ENCODE measurements at regions not wholly inside any gene's neighbourhood (a gene's known extent, or its start where the extent isn't known, plus 50 kb on each side); places are given as distances from the start of the nearest gene placed in this dataset.

DNA sequence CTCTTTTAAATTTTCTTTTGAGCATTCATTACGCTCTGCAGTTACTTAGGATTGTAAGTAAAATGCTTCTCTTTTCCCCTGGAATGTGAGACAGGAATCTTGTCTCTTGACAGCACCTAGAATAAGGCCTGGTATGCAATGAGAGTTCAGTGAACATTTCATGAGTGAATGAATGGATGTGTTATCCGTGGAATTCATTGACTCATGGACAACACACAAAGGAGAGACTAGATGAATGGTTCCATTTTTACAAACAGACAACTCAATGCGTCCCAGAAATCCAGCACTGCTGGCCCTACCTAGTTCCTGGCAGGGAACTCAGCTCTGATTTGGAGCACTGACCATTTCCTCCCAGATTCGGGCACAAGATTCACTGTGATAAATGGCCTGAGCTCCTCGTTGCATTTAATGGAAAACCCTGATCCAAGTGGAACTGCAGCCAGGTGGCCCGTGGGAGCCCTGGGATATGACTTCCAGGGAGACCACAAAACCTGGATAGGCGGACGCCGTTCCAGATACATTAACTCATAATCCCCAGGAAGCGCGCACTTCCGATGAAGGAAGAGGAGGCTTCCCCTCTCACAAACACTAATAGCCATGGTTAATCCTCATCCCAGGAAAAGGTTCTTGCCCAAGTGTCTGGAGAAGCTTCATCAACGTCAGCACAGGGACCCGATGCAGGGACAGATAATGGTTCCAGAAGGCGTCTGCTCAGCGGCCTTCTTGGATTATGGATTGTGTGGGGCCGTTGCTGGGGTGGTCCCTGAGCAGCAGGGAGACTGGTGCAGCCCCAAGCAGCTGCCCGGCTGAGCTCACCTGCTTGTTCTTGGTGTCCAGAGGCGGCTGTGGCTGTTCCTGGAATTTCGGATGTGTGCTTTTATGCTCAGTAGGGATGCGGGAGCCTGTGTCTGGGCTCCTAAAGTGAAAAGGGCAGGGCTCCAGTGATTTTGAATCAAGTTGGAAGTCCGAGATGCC lies 211.1 kb upstream of the TSHZ3 start (continued):
- TF ChIP-seq CEBPB (IDR thresholded peaks at IDR 0.05; ENCODE audit: low read depth, low read length): no peak

DNA sequence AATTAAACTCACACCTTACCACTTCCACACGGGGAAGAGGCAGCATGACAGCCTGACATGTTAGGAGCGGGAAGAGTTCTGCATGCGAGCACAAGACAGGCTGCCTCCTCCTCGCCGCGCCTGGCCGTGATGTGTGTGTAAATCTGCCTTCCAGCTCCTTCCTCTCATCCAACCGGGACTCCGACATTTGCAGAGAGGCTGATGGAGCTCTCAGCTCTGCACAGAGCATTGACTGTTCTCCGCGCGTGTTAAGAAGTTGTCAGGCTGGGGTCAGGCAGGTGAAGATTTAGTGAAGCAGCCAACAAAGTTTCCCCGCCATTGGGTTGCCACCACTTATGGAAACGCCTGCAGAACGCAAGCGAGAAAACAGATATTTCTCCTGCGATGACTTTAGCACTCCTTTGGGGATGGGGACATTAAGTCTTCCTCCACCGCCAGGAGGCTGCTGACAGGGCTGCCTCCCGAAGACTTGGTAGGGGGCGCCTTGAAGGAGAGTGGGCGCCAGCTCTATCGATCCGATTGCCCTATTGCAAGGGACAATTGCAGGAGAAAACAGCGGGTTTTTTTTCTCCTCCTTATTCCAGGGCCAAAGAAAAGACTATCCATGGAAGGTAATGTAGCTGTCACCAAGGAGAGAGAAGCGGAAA lies 213.9 kb upstream of the TSHZ3 start:
- Histone ChIP-seq H3K18ac (ENCODE audit: low read depth, low read length) (no peak overlapping the region), H3K27ac (ENCODE audit: insufficient read depth, low read length) (no peak overlapping the region), H2BK15ac (ENCODE audit: low read depth, low read length) (no peak overlapping the region), H2AFZ (replicated peaks; ENCODE audit: low read length, poor library complexity) (no peak overlapping the region), H2BK20ac (ENCODE audit: low read depth, low read length) (no peak overlapping the region), H3K9me3 (ENCODE audit: control insufficient read depth, insufficient read depth, low read length) (peaks cover 1% of the 10 kb centered on the region; the same call in 1 of the 2 replicates), H2AK5ac (ENCODE audit: low read depth, low read length) (no peak overlapping the region), H3K79me1 (ENCODE audit: low read depth in 1 of 2, low read length in 2 of 2) (no peaks in the 10 kb centered on the region), H3K4me2 (ENCODE audit: low read depth, low read length) (no peak overlapping the region), H2BK5ac (ENCODE audit: low read depth, low read length, poor library complexity, severe bottlenecking) (no peak overlapping the region), H3K36me3 (ENCODE audit: control insufficient read depth, insufficient read depth, low read length) (no peaks in the 10 kb centered on the region), H2AK9ac (replicated peaks; ENCODE audit: low read depth, low read length, poor library complexity) (no peak overlapping the region), H3K4me1 (ENCODE audit: control insufficient read depth, insufficient read depth, low read length) (no peaks in the 10 kb centered on the region), H3K56ac (ENCODE audit: extremely low read depth, insufficient read depth, low read length) (no peak overlapping the region), H4K20me1 (ENCODE audit: insufficient read depth, low read length) (no peaks in the 10 kb centered on the region), H3K27me3 (ENCODE audit: control insufficient read depth, insufficient read depth, low read length) (no peaks in the 10 kb centered on the region), H4K8ac (ENCODE audit: low read depth in 2 of 2, low read length in 2 of 2) (no peak overlapping the region), H3K9me1 (ENCODE audit: insufficient read depth, low read length) (no peaks in the 10 kb centered on the region), H4K91ac (ENCODE audit: insufficient read depth, low read depth, low read length) (no peak overlapping the region), H4K5ac (ENCODE audit: low read depth, low read length) (no peak overlapping the region), H3K4me3 (ENCODE audit: insufficient read depth, low read depth, low read length) (no peak overlapping the region), H2BK120ac (ENCODE audit: low read depth, low read length) (no peak overlapping the region), H3K4ac (ENCODE audit: low read depth, low read length) (no peak overlapping the region), H3K9ac (ENCODE audit: low read depth, low read length) (no peak overlapping the region), H3K23ac (ENCODE audit: low read depth, low read length) (no peak overlapping the region), H3K14ac (replicated peaks; ENCODE audit: low read depth, low read length) (no peak overlapping the region)
- 92% methylated on average over 10 of the region's 25 CpGs; no CpG with 5 or more reads in 1 of the 2 experiments for WGBS, 2 experiments (ENCODE audit: extremely low coverage in 2 of 2, insufficient read length in 1 of 2)
- CTCF ChIA-PET: no interaction called here
- BruUV-seq (replicated peaks): no TSS peak
- intact Hi-C loops (cut with micrococcal nuclease) (no loop called here), dilution Hi-C loops (cut with HindIII; ENCODE audit: low sequenced_read_pairs, unreplicated experiment) (no loop called here), in situ Hi-C loops (cut with MboI; ENCODE audit: low sequenced_read_pairs) (no loop called here)
- ATAC-seq (ENCODE audit: low read depth): no peak
- POLR2A ChIA-PET (ENCODE audit: unreplicated experiment): no interaction called here
- no peak for DNase-seq
- no peak for TF ChIP-seq POLR2A (IDR thresholded peaks at IDR 0.05; ENCODE audit: low read depth, low read length)
- TF ChIP-seq, protein P1, sequence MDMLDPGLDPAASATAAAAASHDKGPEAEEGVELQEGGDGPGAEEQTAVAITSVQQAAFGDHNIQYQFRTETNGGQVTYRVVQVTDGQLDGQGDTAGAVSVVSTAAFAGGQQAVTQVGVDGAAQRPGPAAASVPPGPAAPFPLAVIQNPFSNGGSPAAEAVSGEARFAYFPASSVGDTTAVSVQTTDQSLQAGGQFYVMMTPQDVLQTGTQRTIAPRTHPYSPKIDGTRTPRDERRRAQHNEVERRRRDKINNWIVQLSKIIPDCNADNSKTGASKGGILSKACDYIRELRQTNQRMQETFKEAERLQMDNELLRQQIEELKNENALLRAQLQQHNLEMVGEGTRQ (IDR thresholded peaks at IDR 0.05; ENCODE audit: low read depth, low read length): no peak
- no peak for TF ChIP-seq CEBPB (IDR thresholded peaks at IDR 0.05; ENCODE audit: low read depth, low read length)
- TF ChIP-seq RAD21 (IDR thresholded peaks at IDR 0.05; ENCODE audit: low read length): no peak
- no peak for TF ChIP-seq MAZ (IDR thresholded peaks at IDR 0.05; ENCODE audit: borderline replicate concordance, low read depth, low read length)
- no peak for TF ChIP-seq RCOR1 (IDR thresholded peaks at IDR 0.05; ENCODE audit: insufficient replicate concordance, low read length)
- no peak for TF ChIP-seq SMC3 (IDR thresholded peaks at IDR 0.05; ENCODE audit: low read depth, low read length)
- no peak for TF ChIP-seq FOS (IDR thresholded peaks at IDR 0.05; ENCODE audit: low read depth, low read length)
- no peak for TF ChIP-seq CHD1 (IDR thresholded peaks at IDR 0.05; ENCODE audit: low read depth, low read length)
- no peak for TF ChIP-seq MXI1 (IDR thresholded peaks at IDR 0.05; ENCODE audit: borderline replicate concordance, low read depth, low read length)
- TF ChIP-seq NFE2L2 (IDR thresholded peaks at IDR 0.05; ENCODE audit: low read depth, low read length): no peak
- TF ChIP-seq, protein P2, sequence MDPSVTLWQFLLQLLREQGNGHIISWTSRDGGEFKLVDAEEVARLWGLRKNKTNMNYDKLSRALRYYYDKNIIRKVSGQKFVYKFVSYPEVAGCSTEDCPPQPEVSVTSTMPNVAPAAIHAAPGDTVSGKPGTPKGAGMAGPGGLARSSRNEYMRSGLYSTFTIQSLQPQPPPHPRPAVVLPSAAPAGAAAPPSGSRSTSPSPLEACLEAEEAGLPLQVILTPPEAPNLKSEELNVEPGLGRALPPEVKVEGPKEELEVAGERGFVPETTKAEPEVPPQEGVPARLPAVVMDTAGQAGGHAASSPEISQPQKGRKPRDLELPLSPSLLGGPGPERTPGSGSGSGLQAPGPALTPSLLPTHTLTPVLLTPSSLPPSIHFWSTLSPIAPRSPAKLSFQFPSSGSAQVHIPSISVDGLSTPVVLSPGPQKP (IDR thresholded peaks at IDR 0.05; ENCODE audit: borderline replicate concordance, low read depth, low read length): no peak
- TF ChIP-seq BHLHE40 (IDR thresholded peaks at IDR 0.05; ENCODE audit: low read depth, low read length): no peak
- no peak for TF ChIP-seq MAFK (IDR thresholded peaks at IDR 0.05; ENCODE audit: low read depth, low read length)

All from IMR-90 (cell line).